GM19240 (cell line): ENCODE measurements at regions not wholly inside any gene's neighbourhood (a gene's known extent, or its start where the extent isn't known, plus 50 kb on each side); places are given as distances from the start of the nearest gene placed in this dataset.
"Not testable (repeated sequence)": the region's sequence is repeated elsewhere in the genome, so short reads cannot be mapped to it uniquely, and the experiment has no call there.

Experiments used
- DNase-seq: peaks from one replicate; pipeline ENCODE4 v3.0.0; 2011; ENCODE audit warnings: low spot score; ENCODE audit not compliant: insufficient read length

DNA sequence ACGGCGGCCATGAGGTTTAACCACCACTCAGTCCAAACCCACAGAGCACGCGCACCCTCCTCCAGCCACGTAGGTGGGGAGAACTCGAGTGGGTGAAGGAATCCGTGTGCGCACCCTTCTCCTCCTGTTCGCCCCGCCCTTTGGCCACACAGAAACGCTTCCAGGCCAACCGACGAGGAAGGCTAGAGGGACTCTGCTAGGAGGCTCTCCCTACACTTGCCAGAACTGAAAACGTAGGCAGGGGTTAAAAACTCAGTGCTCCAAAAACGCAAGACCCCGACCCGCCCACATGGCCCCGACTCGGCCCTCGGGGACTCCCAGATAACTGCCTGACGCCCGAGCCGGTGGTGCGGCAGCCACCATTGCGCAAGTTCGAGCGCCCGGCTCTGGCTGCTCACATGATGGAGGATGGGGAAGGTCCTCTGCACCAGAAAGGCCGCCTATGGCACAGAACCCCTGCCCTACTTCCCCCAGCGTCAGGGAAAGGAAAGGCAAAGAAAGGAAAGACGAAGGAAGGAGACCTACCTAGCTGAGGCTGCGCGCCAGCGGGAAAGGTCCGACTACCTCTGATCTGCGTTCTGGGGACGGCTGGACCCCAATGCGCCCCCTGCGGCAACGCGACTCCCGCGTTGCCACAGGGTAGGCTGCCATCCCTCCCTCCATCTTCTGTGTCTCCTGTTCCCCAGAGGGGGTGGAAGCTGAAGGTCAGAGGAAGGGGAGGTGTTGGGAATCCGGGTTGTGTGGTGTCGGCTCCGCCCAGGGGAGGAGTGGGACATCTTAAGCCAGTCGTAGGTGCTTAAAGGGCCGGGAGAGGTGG is 201.9 kb upstream of the AGTR2 start:
- no peak for DNase-seq

DNA sequence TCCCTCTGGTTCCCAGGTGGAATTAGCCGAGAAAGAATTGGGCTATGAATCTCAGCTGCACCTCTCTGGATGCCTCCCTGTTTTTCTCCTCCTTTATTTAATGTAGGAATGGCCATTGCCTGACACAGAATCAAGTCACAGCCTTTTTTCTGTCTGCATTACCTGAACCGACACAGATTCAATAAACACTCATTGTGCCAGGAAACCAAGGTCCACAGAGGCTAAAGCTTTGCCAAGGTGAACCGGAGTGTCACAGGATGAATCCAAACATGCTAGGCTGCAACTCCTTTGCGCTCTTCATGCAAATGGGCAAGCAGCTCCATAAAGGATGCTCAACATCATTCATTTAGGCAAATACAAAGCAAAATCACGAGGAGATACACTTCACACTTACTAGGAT is 199.8 kb upstream of the AGTR2 start:
- no peak for DNase-seq

DNA sequence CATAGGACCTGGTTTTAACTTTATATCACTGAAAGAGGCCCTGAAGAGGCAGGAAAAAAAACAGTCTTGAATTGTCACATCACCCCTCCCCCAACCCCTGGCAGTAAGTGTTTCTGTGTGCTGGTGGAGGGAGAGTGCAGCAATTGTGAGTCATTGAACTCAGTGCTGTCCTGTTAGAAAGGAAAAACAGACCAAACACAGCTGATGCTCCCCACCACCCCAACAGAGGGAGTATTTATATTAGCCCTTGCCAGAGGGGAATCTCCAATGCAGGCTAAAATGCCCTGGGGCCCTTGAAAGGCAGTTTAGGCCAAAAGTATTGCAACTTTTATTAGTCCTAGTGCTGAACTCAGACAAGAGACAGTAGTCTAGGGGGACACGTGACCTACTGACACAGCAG is 197.8 kb upstream of the AGTR2 start:
- no peak for DNase-seq

DNA sequence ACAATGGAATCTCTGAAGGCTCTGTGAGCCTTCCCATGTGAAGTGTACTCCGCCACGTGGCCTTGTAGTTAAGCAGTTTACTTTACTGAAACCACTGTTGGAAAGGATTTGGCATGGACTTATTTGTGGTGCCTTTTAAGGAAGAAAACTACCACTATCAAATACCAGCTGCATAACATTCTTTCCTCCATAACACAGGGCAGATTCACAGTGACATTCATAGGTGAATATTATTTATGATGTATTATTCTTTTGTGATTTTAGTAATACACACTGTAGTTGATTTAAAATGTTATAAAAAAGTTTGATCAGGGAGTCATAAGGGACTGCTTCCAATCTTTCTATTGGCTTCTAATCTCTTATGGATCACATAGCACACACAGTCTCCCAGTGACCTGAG is 192.5 kb upstream of the AGTR2 start:
- no peak for DNase-seq

DNA sequence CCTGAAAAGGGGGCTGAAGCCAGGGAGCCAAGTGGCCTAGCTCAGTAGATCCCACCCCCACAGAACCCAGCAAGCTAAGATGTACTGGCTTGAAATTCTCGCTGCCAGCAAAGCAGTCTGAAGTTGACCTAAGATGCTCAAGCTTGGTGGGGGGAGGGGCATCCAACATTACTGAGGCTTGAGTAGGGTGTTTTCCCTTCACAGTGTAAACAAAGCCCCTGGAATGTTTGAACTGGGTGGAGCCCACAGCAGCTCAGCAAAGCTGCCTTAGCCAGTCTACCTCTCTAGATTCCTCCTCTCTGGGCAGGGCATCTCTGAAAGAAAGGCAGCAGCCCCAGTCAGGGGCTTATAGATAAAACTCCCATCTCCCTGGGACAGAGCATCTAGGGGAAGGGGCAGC is 187.4 kb upstream of the AGTR2 start:
- not testable (repeated sequence) for DNase-seq

DNA sequence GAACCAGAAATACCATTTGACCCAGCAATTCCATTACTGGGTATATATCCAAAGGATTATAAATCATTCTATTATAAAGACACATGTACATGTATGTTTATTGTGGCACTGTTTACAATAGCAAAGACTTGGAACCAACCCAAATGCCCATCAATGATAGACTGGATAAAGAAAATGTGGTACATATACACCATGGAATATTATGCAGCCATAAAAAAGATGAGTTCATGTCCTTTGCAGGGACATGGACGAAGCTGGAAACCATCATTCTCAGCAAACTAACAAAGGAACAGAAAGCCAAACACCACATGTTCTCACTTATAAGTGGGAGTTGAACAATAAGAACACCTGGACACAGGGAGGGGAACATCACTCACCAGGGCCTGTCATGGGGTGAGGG is 183.1 kb upstream of the AGTR2 start:
- DNase-seq: not testable (repeated sequence)

DNA sequence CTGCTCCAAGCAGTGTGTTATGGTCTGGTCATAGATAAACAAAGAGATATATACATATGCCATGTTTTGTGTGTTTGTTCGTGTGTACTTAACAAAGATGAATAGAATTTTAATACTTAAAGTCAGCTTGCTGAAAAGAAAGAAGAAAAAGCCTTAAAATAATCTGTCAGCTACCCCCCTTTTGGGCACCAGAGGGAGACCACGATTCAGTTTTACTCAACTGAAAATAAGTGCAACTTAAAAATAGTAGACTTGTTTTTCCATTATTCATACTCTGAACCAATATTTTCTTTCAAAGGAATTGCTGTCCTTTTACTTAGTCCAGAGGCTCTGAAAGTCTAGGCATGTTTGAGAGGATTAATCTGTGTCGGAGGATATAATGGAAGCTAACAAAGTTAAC is 181.7 kb upstream of the AGTR2 start:
- no peak for DNase-seq

DNA sequence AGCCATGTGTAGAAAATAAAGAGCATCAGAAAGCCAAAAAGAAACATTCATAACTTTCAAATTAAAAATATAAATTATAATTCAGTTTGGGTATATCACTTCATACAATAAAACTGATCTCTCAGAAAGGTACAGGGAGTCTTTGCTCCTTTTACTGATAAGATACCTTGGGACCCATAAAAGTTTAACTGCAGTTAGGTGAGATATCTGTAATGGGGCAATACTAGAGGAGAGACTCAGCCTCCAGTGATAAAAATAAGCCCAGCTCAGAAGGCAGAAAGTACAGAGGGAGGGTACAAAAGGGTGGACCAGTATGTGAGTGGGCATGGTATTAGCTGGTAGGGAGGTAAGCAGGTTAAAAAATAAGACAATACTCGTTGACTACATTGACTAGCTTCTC is 180.9 kb upstream of the AGTR2 start:
- no peak for DNase-seq

DNA sequence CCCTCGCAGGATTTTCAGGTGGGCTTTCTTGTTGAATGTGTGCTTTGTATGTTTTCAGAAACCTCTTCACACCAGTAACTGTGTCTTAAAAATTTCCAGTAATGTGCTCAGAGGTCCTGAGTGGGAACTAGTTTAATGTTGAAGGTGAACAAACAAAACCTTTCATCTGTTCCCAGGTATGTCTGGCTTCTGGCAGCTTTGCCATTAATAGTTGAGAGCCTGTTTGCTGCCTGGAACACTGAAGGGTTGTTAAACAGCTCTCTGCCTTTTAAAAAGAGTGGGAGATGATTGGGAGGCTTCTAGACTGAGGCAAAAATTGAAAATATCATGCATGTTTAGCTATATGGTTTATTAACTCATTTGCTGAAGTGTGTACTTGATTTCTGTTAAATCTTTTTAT is 161.2 kb upstream of the AGTR2 start:
- no peak for DNase-seq

DNA sequence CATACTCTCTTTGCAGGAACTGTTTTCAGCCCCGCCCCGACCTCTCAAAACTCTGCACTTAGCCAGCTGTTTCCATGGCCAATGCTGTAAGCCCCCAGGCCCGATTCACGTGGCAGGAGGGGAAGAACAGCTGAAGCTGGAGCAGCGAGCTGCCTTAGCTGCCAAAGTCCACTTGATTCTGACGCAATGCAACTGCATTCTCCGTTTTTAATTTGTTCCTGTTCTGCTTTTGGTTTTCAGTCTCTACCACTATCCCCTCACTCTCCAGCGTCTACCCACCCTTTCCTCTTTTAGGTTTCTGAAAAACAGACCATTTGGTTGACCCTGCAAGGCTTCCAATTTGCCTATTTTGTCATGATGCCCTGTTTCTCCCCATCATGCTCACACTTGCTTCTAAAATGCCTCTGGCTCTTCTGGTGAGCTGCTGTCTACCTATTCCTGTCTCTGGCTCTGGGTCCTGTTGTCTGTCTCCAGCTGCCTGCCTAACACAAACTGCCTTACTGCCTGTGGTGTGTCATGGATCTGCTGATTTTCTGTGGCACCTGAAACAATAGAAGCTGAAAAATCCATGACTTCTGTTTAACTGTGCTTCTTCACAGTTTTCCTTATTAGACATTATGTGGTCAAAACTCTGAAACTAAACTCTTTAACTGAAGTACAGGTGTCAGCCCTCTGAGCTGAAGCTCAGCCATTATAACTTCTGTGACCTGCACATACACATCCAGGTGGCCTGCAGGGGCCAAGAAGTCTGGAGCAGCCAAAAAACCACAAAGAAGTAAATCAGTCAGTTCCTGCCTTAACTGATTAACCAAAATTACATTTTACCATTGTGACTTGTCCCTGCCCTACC is 160.5 kb upstream of the AGTR2 start:
- no peak for DNase-seq

DNA sequence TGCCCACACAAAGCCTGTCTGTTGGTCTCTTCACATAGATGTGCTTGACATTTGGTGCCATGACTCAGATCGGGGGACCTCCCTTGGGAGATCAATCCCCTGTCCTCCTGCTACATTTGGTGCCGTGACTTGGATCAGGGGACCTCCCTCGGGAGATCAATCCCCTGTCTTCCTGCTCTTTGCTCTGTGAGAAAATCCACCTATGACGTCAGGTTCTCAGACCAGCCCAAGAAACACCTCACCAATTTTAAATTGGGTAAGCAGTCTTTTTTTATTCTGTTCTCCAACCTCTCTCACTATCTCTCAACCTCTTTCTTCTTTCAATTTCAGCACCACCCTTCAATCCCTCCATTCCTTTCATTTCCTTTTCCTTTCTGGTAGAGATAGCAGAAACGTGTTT is 159.6 kb upstream of the AGTR2 start:
- no peak for DNase-seq

DNA sequence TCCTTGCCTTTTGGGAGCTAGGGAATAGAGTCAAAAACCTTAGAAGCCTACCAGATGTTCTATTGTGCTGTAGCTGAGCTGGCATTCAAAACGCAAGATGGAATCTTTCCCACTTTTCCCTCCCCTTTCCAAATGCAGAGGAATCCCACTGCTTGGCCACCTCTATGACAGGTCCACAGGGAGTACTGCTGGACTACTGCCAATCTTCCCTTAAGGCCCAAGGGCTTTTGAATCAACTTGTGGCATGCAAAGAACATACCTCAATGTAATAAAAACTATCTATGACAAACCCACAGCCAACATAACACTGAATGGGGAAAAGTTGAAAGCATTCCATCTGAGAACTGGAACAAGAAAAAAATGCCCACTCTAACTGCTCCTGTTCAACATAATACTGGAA is 139.2 kb upstream of the AGTR2 start:
- DNase-seq: no peak
